ENCODE measurements at regions not wholly inside any gene's neighbourhood (a gene's known extent, or its start where the extent isn't known, plus 50 kb on each side); places are given as distances from the start of the nearest gene placed in this dataset.

DNA sequence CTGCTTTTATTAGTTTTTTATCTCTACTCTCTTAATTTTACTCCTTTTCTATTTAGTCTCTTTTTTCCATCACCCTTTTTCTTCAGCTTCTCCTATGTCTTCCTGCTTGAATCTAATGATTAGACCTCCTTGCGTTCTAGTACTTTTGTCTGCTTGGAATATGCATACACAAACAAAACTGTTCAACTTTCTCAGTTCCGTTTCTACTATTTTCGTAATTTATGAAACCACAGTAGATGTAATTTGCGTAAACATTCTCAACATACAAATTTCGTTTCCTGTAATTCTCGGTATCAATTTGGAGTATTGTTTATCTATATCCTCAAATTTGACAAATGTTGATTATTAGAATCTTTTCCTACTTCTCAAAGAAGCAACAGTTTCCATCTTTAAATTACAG, 772.5 kb downstream of the USP25 start:
- TF ChIP-seq, protein P1, sequence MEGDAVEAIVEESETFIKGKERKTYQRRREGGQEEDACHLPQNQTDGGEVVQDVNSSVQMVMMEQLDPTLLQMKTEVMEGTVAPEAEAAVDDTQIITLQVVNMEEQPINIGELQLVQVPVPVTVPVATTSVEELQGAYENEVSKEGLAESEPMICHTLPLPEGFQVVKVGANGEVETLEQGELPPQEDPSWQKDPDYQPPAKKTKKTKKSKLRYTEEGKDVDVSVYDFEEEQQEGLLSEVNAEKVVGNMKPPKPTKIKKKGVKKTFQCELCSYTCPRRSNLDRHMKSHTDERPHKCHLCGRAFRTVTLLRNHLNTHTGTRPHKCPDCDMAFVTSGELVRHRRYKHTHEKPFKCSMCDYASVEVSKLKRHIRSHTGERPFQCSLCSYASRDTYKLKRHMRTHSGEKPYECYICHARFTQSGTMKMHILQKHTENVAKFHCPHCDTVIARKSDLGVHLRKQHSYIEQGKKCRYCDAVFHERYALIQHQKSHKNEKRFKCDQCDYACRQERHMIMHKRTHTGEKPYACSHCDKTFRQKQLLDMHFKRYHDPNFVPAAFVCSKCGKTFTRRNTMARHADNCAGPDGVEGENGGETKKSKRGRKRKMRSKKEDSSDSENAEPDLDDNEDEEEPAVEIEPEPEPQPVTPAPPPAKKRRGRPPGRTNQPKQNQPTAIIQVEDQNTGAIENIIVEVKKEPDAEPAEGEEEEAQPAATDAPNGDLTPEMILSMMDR (conservative IDR thresholded peaks at IDR 0.05; ENCODE audit: low read depth, low read length): no peak
- no peak for TF ChIP-seq EZH2 (IDR thresholded peaks at IDR 0.05; ENCODE audit: borderline replicate concordance, low read depth, low read length, poor library complexity, severe bottlenecking)

All from A673 (cell line).